ENCODE measurements at regions not wholly inside any gene's neighbourhood (a gene's known extent, or its start where the extent isn't known, plus 50 kb on each side); places are given as distances from the start of the nearest gene placed in this dataset.

DNA sequence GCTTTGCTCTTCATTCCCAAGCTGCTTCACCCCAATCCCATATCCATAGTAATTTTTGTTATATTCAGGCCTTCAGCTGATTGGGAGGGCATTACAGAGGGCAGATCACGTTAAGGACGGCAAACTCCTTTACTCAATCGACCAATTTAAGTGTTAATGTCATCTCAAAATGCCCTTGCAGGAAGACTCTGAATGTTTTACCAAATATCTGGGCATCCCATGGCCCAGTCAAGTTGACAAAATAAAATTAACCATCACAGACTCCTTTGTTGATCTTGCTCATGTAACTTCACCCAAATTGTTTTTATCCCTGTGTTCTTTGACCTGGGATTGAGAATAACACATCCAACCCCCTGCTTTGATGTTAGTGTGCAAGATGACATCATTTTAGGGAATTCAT, 1018.3 kb upstream of the LCORL start:
- Histone ChIP-seq H3K36me3 (replicated peaks in 1 of 2) (no peaks in the 10 kb centered on the region), H3K4me3 (no peak overlapping the region), H3K27ac (no peak overlapping the region), H3K4me1 (replicated peaks in 1 of 2) (no peaks in the 10 kb centered on the region), H3K27me3 (no peaks in the 10 kb centered on the region), H3K9me3 (replicated peaks in 1 of 3) (no peaks in the 10 kb centered on the region)
- no peak for TF ChIP-seq POLR2A (IDR thresholded peaks at IDR 0.05)
- TF ChIP-seq, protein P1, sequence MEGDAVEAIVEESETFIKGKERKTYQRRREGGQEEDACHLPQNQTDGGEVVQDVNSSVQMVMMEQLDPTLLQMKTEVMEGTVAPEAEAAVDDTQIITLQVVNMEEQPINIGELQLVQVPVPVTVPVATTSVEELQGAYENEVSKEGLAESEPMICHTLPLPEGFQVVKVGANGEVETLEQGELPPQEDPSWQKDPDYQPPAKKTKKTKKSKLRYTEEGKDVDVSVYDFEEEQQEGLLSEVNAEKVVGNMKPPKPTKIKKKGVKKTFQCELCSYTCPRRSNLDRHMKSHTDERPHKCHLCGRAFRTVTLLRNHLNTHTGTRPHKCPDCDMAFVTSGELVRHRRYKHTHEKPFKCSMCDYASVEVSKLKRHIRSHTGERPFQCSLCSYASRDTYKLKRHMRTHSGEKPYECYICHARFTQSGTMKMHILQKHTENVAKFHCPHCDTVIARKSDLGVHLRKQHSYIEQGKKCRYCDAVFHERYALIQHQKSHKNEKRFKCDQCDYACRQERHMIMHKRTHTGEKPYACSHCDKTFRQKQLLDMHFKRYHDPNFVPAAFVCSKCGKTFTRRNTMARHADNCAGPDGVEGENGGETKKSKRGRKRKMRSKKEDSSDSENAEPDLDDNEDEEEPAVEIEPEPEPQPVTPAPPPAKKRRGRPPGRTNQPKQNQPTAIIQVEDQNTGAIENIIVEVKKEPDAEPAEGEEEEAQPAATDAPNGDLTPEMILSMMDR (IDR thresholded peaks at IDR 0.05), result no peak
- no peak for DNase-seq
- 77 to 94% (median 82%) methylated on average over 3 of the region's 3 CpGs for WGBS, 4 donors
- intact Hi-C loops (cut with DNase I), result no loop called here

DNA sequence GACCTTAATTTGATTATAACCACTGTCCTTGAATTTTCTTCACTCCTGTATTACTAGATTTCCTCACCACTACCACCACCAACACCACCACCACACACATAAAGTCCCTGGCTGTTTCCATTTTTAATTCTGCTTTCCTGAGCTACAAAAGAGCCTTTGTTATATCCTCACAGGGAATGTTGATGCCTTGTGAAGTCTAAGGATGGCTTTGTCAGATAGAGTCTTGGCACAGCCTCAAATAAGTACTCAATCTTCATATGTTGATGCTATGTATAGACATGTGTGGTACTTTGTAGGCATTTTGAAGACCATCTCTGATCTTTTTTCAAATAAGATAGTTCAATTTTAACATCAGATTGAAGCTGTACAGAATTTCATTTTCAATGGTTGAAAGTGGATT, 1016.7 kb upstream of the LCORL start:
- intact Hi-C loops (cut with DNase I), result no loop called here

DNA sequence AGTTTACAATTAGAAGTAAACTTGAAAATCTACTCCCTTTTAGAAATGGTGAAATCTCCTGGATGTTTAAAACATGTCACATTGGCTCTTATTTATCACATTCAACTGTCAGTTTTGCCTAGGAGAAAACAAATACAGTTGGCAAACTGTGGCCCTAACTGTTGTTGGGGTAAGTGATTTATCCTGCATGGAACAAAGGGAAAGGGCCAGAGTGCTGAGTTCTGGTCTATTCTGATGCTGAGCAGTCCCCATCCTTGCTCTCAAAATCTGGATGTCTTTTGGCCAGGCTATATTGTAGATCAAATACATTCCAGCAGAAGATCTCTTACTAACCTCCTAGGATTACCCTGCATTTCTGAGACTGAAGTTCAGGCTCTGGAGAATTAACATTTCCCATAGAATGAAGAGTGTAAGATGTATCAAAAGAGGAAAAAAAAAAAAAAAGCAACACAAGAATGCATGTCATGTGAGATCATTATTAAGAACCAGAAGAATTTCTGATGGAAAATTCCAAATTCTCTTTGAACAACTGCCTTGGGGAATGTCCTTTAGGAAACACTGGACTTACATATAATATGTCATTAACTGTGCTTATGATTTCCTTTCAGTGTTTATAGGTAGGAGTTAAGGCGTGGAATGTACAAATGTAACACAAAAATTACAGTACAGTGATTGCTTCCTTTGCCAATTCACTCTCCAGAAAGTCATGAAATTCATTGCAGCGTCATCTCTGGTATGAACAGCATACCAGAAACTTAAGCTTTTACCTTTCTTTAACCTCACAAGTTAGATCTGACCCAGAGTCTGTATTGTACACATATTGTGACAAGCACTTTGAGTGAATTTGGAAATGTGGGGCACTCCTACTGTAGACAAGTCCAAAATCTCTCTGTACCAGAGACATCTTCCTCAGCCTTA, 1012.5 kb upstream of the LCORL start:
- H3K4me3 ChIP-seq, result no peak overlapping the region

More for the DNA sequence above, 1016.7 kb upstream of the LCORL start:
- no peaks in the 10 kb centered on the region for H3K4me1 ChIP-seq (replicated peaks in 1 of 2)
- TF ChIP-seq, protein P1 (IDR thresholded peaks at IDR 0.05), result no peak
- no peak for TF ChIP-seq POLR2A (IDR thresholded peaks at IDR 0.05)
- no peak for DNase-seq
- H3K27ac ChIP-seq, result no peak overlapping the region
- H3K9me3 ChIP-seq (replicated peaks in 1 of 3), result no peaks in the 10 kb centered on the region
- no peaks in the 10 kb centered on the region for H3K27me3 ChIP-seq
- no peak overlapping the region for H3K4me3 ChIP-seq
- no peaks in the 10 kb centered on the region for H3K36me3 ChIP-seq (replicated peaks in 1 of 2)

DNA sequence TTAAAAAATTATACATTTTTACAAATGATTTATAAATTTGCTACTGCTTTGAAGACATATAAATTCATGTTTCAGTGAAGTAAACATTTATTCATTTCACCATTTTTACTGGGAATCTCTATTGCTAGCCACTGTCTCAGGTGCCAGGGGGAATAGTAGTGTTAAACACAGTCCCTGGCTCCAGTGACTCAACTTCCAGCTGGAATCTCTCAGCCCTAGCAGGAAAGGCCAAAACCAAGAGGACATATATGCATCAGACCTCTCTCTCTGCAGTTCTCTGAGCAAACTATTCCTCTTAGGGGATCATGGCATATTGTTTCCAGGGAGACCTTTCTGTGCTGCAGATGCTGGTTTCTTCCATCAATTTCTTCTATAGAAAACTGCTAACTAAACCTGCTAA, 1009.0 kb upstream of the LCORL start:
- no peak overlapping the region for H3K4me3 ChIP-seq
- H3K27ac ChIP-seq, result no peak overlapping the region
- DNase-seq, result no peak
- H3K36me3 ChIP-seq (replicated peaks in 1 of 2), result no peaks in the 10 kb centered on the region
- no peaks in the 10 kb centered on the region for H3K4me1 ChIP-seq (replicated peaks in 1 of 2)
- TF ChIP-seq, protein P1 (IDR thresholded peaks at IDR 0.05), result no peak
- TF ChIP-seq POLR2A (IDR thresholded peaks at IDR 0.05), result no peak
- intact Hi-C loops (cut with DNase I), result no loop called here
- no peaks in the 10 kb centered on the region for H3K27me3 ChIP-seq
- no peaks in the 10 kb centered on the region for H3K9me3 ChIP-seq (replicated peaks in 1 of 3)

More for the DNA sequence above, 1012.5 kb upstream of the LCORL start:
- TF ChIP-seq, protein P1 (IDR thresholded peaks at IDR 0.05), result no peak
- no peak for TF ChIP-seq POLR2A (IDR thresholded peaks at IDR 0.05)
- 79 to 94% (median 87%) methylated on average over 2 of the region's 2 CpGs for WGBS, 4 donors
- intact Hi-C loops (cut with DNase I), result no loop called here
- Histone ChIP-seq H3K4me1 (replicated peaks in 1 of 2) (no peaks in the 10 kb centered on the region), H3K9me3 (replicated peaks in 1 of 3) (no peaks in the 10 kb centered on the region), H3K36me3 (replicated peaks in 1 of 2) (no peaks in the 10 kb centered on the region), H3K27me3 (no peaks in the 10 kb centered on the region), H3K27ac (no peak overlapping the region)
- no peak for DNase-seq

Data from adrenal gland (tissue), 9 donors.